Femur (tissue), 1 donor: ENCODE measurements at regions not wholly inside any gene's neighbourhood (a gene's known extent, or its start where the extent isn't known, plus 50 kb on each side); places are given as distances from the start of the nearest gene placed in this dataset.
"Not testable (repeated sequence)": the region's sequence is repeated elsewhere in the genome, so short reads cannot be mapped to it uniquely, and the experiment has no call there.

Source experiments
- DNase-seq: peaks from one replicate; pipeline ENCODE4 v3.0.0-alpha.2; 2017

GRCh38 chr19:13712767-13713201 lies 51.5 kb upstream of the MRI1 start:
- no peak for DNase-seq

DNA sequence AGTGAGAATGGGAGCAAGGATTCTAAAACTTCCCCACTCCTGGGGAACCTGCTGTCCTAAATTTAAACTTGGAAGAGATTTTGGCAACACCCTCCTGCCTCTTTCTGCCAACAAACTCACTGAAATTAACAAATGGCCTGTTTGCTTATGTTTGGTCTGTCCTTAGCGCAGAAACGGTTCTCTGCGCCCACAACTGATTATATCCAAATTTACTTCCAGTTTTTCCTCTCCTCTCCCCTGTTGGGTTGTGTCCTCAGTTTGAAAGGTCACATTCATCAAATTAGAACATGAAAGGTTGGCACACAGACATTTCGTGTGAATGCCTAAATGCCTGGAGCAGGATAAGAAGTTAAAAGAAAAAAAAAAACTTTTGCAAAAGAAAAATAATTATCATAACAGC lies 56.4 kb upstream of the MRI1 start:
- peak; percentile 26 for DNase-seq

DNA sequence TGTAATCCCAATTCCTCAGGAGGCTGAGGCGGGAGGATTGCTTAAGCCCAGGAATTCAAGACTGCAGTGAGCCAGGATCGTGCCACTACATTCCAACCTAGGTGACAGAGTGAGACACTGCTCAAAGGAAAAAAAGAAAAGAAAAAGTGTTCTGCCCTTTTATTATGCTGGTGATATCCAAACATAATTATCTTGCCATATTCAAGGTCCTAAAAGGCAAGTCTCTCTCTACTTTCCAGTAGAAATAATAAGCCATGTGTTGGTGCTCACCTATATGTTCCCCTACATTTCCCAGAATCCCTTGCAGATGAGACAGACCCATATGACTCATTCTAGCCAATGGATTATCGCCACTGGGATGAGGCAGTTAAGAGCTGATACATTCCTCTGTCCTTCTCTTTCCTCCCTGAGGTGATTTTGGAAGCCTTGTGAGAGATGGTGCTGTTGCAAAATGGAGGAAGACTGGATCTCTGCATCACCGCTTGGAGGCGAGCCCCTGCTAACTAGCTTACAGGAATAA lies 58.3 kb upstream of the MRI1 start:
- no peak for DNase-seq

DNA sequence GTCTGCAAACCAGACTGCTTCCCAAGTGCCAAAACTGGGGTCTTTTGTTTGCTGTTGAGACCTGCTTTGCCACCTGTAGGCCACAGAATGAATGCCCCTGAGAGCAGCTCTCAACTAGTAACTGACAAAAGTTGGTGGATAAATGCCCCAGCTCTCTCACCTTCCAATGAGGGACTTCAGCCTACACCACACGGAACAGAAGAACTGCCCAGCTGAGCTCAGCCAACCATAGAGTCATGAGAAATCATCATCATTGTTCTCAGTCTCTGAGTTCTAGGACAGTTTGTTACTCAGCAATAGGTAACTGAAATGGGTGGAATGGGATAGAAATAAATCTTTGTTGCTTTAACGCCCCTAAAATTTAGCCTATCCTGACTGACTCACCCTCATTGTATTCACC lies 59.1 kb upstream of the MRI1 start:
- DNase-seq, result no peak

DNA sequence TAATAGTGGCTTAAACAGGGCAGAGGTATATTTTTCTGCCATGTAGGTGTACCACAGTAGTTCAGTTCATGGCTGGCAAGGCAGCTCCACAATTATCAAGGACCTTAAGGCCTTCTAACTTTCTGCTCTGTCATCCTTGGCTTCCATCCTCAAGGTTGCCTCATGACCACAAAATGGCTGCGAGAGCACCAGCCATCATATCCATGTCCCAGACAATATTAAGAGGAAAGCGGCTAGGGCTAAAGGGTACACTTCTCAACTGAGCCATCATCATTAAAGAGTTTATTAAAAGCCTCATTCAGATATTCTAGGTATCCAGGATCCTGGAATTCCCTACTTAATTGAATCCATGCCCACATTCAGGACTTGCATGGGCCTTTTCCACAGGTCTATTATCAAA lies 62.7 kb upstream of the MRI1 start:
- DNase-seq, result no peak

DNA sequence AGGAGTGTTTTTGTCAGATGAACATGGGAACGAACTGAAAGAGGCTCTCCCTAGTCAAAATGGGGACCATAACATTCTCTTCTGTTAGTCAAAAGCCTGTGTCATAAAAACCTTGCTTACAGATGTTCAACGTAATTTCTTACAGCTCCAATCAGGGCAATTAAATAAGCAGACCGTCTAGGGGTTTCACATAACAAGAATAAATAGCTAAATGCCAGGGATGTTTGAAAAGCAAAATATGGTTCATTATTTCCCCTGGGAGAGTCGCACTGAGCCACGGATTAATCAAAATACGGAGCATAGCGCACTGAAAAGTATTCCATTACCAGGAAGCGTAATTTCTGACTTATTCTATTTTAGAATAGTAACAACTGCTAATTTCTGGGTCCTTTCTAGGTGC lies 63.7 kb upstream of the MRI1 start:
- no peak for DNase-seq

DNA sequence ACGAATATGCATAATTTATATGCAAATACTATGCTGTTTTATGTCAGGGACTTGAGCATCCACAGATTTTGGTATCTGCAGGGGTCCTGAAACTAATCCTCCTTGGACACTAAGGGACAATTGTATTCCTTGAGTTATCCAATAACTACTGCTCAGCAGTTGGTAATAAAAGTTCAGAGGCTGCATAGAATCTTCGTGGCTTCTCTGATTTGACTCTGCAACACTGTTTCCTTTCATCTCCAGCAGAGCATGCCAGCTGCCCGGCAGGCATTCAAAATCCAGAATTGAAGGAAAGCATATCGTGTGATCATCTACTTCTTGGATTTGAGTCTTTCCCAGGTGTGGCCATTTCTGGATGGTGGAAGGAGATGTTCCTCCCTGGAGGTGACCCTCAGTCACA lies 64.5 kb upstream of the MRI1 start:
- no peak for DNase-seq

GRCh38 chr19:13696839-13697238 lies 67.5 kb upstream of the MRI1 start:
- no peak for DNase-seq

- DNase-seq, result no peak
These were observed 70.4 kb upstream of the MRI1 start for GRCh38 chr19:13693889-13694288.

GRCh38 chr19:13691569-13692435 lies 72.5 kb upstream of the MRI1 start:
- DNase-seq, result peak; percentile 34

DNA sequence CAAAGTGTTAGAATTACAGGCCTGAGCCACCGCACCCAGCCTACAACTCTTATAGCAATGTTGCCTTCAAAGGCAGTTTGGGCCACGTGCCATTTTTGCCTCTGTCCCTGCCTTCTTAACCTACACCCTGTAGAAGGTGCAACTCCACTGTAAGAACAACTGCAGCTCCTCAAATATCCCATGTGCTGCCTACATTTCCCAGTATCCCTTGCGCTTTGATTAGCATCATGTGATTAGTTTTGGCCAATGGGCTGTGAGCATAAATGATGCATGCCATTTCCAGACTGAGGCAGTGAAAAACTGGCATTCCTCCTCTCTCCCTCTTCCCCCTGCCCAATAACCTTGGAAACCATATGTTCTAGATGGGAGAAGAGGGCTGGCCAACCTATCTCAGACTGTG lies 75.2 kb upstream of the MRI1 start:
- peak; percentile 20 for DNase-seq

GRCh38 chr19:13684021-13684420 lies 80.3 kb upstream of the MRI1 start:
- DNase-seq, result no peak

GRCh38 chr19:13681509-13681908 lies 82.8 kb upstream of the MRI1 start:
- no peak for DNase-seq

DNA sequence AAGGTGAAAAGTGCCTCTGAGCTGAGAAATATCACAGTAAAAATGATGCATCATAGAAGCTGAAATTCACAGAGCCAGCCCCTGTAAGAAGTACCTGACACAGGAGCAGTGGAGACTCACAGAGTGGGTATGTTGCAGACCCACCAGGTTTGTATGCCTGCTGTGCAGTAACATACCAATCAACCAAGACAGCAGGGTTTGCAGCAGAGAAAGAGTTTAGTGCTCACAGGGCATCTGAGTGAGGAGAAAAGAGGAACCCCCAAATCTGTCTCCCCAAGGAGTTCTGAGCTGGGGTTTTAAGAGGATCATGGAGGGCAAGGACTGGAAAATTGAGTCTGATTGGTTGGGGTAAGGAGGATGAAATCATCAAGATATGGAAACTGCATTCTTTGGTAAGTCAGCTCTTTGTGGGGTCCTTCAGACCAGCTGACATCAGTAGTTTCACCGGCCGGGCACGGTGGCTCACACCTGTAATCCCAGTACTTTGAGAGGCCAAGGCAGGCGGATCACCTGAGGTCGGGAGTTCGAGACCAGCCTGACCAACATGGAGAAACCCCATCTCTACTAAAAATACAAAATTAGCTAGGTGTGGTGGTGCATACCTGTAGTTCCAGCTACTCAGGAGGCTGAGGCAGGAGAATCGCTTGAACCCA lies 83.5 kb upstream of the MRI1 start:
- not testable (repeated sequence) for DNase-seq

DNA sequence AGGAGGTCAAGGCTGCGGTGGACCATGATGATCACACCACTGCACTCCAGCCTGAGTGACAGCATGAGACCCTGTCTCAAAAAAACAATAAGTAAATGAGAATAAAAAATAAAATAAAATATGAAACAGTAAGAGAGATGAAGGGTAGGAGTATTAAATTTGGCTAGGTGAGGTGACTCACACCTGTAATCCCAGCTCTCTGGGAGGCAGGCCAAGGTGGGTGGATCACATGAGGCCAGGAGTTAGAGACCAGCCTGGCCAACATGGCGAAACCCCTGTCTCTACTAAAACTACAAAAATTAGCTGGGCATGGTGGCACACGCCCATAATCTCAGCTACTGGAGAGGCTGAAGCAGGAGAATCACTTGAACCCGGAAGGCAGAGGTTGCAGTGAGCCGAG lies 87.4 kb upstream of the MRI1 start:
- DNase-seq, result not testable (repeated sequence)

DNA sequence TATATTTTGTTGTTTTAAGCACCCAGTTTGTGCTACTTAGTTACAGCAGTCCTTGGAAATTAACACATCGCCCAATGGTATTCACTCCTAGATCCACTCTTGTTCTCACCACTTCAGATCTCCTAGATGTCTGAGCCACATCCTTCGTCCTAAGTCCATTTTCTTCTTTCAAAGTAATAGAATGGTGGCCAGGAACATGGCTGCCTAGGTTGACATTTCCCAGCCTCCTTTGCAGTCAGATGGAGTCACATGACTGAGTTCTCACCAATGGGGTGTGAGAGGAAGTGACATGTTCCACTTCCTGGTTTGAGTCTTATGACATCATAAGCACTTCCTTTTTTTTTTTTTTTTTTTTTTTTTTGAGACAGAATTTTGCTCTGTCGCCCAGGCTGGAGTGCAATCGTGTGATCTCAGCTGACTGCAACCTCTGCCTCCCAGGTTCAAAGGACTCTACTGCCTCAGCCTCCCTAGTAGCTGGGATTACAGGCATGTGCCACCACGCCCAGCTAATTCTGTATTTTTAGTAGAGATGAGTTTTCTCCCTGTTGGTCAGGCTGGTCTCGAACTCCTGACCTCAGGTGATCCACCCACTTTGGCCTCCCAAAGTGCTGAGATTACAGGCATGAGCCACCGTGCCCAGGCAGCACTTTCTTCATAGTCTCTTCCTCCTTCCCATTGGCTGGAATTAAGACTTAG lies 91.7 kb upstream of the MRI1 start:
- not testable (repeated sequence) for DNase-seq

- DNase-seq, result no peak
These were observed 93.5 kb upstream of the MRI1 start for GRCh38 chr19:13670846-13671245.

- no peak for DNase-seq
These were observed 94.5 kb upstream of the MRI1 start for GRCh38 chr19:13669780-13670355.

DNA sequence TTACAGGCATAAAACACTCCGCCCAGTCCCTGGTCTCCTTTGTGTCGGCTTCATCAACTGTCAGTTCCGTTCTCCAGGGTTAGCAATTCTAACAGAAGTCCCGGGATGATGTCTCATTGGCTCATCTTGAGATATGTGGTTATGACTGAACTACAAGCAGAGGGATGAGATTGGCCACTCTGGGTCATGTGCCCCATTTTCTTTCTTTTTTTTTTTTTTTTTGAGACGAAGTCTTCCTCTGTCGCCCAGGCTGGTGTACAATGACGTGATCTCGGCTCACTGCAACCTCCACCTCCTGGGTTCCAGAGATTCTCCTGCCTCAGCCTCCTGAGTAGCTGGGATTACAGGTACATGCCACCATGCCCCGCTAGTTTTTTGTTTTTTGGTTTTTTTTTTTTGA lies 95.4 kb upstream of the MRI1 start:
- DNase-seq, result no peak

DNA sequence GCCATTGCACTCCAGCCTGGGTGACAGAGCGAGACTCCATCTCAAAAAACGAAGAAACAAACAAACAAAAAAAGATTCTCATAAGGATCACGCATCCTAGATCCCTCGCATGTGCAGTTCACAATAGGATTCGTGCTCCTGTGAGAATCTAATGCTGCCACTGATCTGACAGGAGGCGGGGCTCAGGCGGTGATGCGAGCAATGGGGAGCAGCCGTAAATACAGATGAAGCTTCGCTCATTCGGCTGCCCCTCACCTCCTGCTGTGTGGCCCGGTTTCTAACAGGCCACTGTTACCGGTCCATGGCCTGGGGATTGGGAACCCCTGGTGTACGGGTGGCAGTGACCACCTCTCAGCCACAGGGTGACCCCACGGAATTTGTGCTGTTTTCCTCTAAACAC lies 98.2 kb upstream of the MRI1 start:
- DNase-seq, result no peak

DNA sequence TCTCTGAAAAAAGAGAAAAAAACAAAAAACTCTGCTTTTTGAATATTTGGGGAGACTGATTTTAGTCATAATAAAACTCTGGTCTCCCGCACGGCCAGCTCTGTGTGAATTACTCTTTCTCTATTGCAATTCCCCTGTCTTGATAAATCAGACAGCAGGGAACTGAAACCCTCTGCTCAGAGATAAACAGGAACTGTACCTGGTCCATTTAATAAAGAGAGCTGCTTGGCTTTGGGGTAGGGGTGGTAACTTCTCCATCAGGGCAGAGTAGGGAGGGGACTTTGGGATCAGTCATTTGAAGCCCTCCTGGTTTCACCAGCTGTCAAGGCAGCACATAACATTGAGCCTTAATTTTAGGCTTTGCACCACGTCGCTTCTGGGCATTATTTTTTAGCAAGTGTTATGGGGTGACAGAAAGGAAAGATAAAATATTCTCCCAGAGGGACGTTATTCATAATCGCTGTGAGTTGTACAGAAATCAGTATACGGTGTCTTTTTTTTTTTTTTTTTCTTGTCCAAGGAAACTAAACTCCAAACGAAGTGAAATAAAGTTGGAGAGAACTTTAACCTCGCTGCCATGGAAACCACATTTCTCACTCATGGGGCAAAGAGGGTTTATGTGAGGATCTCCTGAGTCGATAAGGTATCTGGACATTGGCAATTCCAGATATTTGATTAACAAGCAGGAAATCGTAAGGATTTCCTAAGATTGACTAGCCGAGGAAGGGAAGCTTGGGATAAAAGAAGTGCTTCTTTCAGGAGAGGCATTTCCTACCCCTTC lies 99.0 kb upstream of the MRI1 start:
- DNase-seq, result no peak

DNA sequence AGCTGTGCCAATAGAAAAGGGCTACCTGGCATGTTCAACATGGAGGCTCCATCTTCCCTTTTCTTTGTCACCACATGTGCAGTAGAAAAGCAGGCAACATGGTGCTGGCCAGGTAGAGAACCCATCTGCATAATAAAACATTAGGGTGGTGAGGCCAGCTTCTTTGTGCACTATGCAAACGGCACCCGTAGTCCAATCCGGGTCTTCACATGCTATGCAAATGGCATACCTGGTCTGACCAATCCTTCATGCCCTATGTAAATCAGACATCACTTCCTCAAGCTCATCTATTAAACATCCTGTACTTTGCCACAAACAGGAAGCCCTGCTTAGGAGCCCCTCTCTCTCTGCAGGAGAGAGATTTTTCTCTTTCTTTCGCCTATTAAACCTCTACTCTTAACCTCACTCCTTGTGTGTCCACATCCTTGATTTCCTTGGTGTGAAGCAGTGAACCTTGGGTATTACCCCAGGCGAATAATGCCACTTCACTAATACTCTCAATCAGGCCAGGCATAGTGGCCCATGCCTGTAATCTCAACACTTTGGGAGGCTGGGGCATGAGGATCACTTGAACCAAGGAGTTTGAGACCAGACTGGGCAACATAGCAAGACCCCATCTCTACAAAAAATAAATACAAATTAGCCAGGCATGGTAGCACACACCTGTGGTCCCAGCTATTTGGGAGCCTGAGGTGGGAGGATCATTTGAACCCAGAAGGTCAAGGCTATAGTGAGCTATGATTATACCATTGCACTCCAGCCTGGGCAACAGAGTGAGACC lies 111.3 kb upstream of the MRI1 start:
- DNase-seq, result no peak
